DND-41 (cell line): ENCODE measurements at regions not wholly inside any gene's neighbourhood (a gene's known extent, or its start where the extent isn't known, plus 50 kb on each side); places are given as distances from the start of the nearest gene placed in this dataset.

Experiments
- ATAC-seq: fragments of 200-7000 bp; cut with Tn5 transposase; 3 replicates; pipeline ENCODE4 v1.9.1; 2021; ENCODE audit warnings: low read depth; ENCODE audit not compliant: insufficient read depth
- DNase-seq: peaks from one replicate; pipeline ENCODE4 v3.0.0-alpha.2; 2020
- H2AFZ ChIP-seq: 2 replicates; pipeline ENCODE4 v1.6.0; 2012; ENCODE audit warnings: low read depth, low read length
- H3K27ac ChIP-seq: 2 replicates; pipeline ENCODE4 v1.5.1; 2012; ENCODE audit warnings: low read length, inconsistent platforms
- H3K27me3 ChIP-seq: fragments of 200-600 bp; sonication (generic); 2 replicates; pipeline ENCODE4 v1.6.0; 2012; ENCODE audit warnings: low read length, mild to moderate bottlenecking, inconsistent platforms; ENCODE audit not compliant: insufficient read depth, poor library complexity
- H3K36me3 ChIP-seq: 2 replicates; pipeline ENCODE4 v1.5.1; 2012; ENCODE audit warnings: low read length, inconsistent platforms; ENCODE audit not compliant: insufficient read depth
- H3K4me1 ChIP-seq: 2 replicates; pipeline ENCODE4 v1.5.1; 2012; ENCODE audit warnings: mild to moderate bottlenecking, low read length; ENCODE audit not compliant: insufficient read depth
- H3K4me2 ChIP-seq: 2 replicates; pipeline ENCODE4 v1.6.0; 2012; ENCODE audit warnings: mild to moderate bottlenecking, moderate library complexity, low read length, inconsistent platforms; ENCODE audit not compliant: insufficient read depth
- H3K4me3 ChIP-seq, 2 experiments: fragments of 200-600 bp in 1 of 2; shearing (Covaris generic) in 1 of 2; 2 replicates each; pipeline ENCODE4 v1.5.1; 2012 to 2016; ENCODE audit warnings: inconsistent platforms in 2 of 2, low read length in 2 of 2, mild to moderate bottlenecking in 2 of 2, low read depth in 1 of 2, moderate library complexity in 1 of 2
- H3K79me2 ChIP-seq: 2 replicates; pipeline ENCODE4 v1.6.0; 2012; ENCODE audit warnings: low read length, inconsistent platforms; ENCODE audit not compliant: insufficient read depth
- H3K9ac ChIP-seq: 2 replicates; pipeline ENCODE4 v1.6.0; 2012; ENCODE audit warnings: low read depth, mild to moderate bottlenecking, inconsistent platforms, low read length, moderate library complexity
- H3K9me3 ChIP-seq: 2 replicates; pipeline ENCODE4 v1.5.1; 2012; ENCODE audit warnings: low read length, moderate library complexity, mild to moderate bottlenecking, inconsistent platforms; ENCODE audit not compliant: insufficient read depth, severe bottlenecking
- H4K20me1 ChIP-seq: 2 replicates; pipeline ENCODE4 v1.6.0; 2012; ENCODE audit warnings: low read length; ENCODE audit not compliant: insufficient read depth
- EZH2 ChIP-seq: IDR thresholded peaks from 3 replicates; pipeline ENCODE4 v1.6.1; 2012; ENCODE audit warnings: borderline replicate concordance, low read depth, mild to moderate bottlenecking, moderate library complexity, low read length, inconsistent platforms; ENCODE audit not compliant: severe bottlenecking
- TF ChIP-seq, protein P1 (sequence below): IDR thresholded peaks from 2 replicates; pipeline ENCODE4 v1.5.1; 2012; ENCODE audit warnings: borderline replicate concordance, low read length, moderate library complexity, mild to moderate bottlenecking; ENCODE audit not compliant: poor library complexity, severe bottlenecking; ENCODE audit errors: extremely low read depth

GRCh38 chr18:48473816-48474215, 64.6 kb upstream of the ZBTB7C start:
- peaks cover 38% of the 10 kb centered on the region for H3K27me3 ChIP-seq
- H3K9ac ChIP-seq = no peak overlapping the region
- no peak overlapping the region for H3K27ac ChIP-seq
- H3K9me3 ChIP-seq = no peaks in the 10 kb centered on the region
- H3K4me1 ChIP-seq = no peaks in the 10 kb centered on the region
- ATAC-seq (no peak), DNase-seq (no peak)
- no peaks in the 10 kb centered on the region for H3K36me3 ChIP-seq
- H4K20me1 ChIP-seq = no peaks in the 10 kb centered on the region
- no peak overlapping the region for H3K4me2 ChIP-seq
- TF ChIP-seq EZH2 = no peak
- TF ChIP-seq, protein P1, sequence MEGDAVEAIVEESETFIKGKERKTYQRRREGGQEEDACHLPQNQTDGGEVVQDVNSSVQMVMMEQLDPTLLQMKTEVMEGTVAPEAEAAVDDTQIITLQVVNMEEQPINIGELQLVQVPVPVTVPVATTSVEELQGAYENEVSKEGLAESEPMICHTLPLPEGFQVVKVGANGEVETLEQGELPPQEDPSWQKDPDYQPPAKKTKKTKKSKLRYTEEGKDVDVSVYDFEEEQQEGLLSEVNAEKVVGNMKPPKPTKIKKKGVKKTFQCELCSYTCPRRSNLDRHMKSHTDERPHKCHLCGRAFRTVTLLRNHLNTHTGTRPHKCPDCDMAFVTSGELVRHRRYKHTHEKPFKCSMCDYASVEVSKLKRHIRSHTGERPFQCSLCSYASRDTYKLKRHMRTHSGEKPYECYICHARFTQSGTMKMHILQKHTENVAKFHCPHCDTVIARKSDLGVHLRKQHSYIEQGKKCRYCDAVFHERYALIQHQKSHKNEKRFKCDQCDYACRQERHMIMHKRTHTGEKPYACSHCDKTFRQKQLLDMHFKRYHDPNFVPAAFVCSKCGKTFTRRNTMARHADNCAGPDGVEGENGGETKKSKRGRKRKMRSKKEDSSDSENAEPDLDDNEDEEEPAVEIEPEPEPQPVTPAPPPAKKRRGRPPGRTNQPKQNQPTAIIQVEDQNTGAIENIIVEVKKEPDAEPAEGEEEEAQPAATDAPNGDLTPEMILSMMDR = no peak
- no peak overlapping the region for H2AFZ ChIP-seq
- no peaks in the 10 kb centered on the region for H3K79me2 ChIP-seq
- H3K4me3 ChIP-seq = no peak overlapping the region

DNA sequence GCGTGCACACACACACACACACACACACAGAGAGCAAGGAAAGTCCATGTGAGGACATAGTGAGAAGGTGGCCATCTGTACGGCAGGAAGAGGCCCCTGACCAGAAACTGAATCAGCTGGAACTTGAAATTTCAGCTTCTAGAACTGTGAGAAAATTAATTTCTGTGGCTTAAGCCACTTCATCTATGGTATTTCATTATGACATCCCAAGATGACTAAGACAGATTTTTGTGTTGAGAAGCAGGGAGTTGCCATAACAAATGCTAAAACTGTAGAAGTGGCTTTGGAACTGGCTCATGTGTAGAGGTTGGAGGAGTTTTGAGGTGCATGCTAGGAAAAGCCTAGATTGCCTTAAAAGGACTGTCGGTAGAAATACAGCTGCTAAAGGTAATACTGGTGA, 63.4 kb upstream of the ZBTB7C start:
- TF ChIP-seq, protein P1 = no peak
- TF ChIP-seq EZH2 = no peak

GRCh38 chr18:48470484-48471180, 61.4 kb upstream of the ZBTB7C start:
- no peak overlapping the region for H3K4me3 ChIP-seq
- DNase-seq = no peak
- no peak for ATAC-seq
- TF ChIP-seq EZH2 = no peak
- TF ChIP-seq, protein P1 = no peak
- H3K9me3 ChIP-seq = no peaks in the 10 kb centered on the region
- H3K4me2 ChIP-seq = no peak overlapping the region
- H2AFZ ChIP-seq = no peak overlapping the region
- peaks cover 37% of the 10 kb centered on the region for H3K27me3 ChIP-seq
- H3K36me3 ChIP-seq = no peaks in the 10 kb centered on the region
- H3K79me2 ChIP-seq = no peaks in the 10 kb centered on the region
- H3K27ac ChIP-seq = no peak overlapping the region
- no peak overlapping the region for H3K9ac ChIP-seq
- no peaks in the 10 kb centered on the region for H4K20me1 ChIP-seq
- H3K4me1 ChIP-seq = no peaks in the 10 kb centered on the region

More for the DNA sequence above, 63.4 kb upstream of the ZBTB7C start:
- Histone ChIP-seq H3K27me3 (peaks cover 38% of the 10 kb centered on the region), H3K27ac (no peak overlapping the region), H3K9me3 (no peaks in the 10 kb centered on the region), H3K79me2 (no peaks in the 10 kb centered on the region), H2AFZ (no peak overlapping the region), H3K4me1 (no peaks in the 10 kb centered on the region), H3K9ac (no peak overlapping the region), H3K4me2 (no peak overlapping the region), H3K4me3 (no peak overlapping the region), H3K36me3 (no peaks in the 10 kb centered on the region), H4K20me1 (no peaks in the 10 kb centered on the region)
- DNase-seq = no peak
- ATAC-seq = no peak
